Activated CD4-positive, alpha-beta T cell treated with anti-CD3 and anti-CD28 coated beads, Interleukin-2, amount 50 U/mL, for 24 hours (primary cell): ENCODE measurements at regions not wholly inside any gene's neighbourhood (a gene's known extent, or its start where the extent isn't known, plus 50 kb on each side); places are given as distances from the start of the nearest gene placed in this dataset.
"Not testable (repeated sequence)": the region's sequence is repeated elsewhere in the genome, so short reads cannot be mapped to it uniquely, and the experiment has no call there.

Experiments
- DNase-seq, 2 donors: peaks; one replicate each; pipeline ENCODE4 v3.0.0-alpha.2; 2020; ENCODE audit warnings: low read depth in 1 of 2, low spot score in 1 of 2

DNA sequence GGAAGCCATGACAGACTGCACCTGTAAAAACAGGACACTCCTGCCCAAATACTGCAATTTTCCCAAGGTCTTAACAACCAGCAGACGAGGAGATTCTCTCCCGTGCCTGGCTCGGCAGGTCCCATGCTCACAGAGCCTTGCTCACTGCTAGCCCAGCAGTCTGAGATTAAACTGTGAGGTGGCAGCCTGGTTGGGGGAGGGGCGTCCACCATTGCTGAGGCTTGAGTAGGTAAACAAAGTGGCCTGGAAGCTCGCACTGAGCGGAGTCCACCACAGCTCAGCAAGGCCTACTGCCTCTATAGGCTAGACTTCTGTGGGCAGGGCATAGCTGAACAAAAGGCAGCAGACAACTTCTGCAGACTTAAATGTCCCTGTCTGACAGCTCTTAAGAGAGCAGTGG lies 80.3 kb downstream of the ANXA5 start:
- not testable (repeated sequence) for DNase-seq

DNA sequence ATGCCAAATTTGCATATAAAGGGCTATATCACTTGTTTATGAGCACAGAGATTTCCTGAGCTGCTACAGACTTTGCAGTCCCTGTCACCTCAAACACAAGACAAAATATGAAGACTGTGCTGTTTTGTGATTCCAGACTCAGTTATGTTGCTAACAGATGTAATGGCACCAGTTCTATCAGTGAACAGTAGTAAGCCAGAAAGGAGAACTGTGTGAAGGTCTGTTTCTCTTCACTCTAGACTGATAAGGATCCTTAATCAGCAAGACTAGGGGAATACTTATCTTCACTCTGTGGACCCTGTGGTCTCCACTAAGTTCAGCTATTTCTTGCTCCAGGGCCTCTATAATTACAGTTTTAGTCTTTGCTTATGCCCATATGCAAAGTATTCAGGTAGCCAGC lies 82.7 kb downstream of the ANXA5 start:
- no peak for DNase-seq

DNA sequence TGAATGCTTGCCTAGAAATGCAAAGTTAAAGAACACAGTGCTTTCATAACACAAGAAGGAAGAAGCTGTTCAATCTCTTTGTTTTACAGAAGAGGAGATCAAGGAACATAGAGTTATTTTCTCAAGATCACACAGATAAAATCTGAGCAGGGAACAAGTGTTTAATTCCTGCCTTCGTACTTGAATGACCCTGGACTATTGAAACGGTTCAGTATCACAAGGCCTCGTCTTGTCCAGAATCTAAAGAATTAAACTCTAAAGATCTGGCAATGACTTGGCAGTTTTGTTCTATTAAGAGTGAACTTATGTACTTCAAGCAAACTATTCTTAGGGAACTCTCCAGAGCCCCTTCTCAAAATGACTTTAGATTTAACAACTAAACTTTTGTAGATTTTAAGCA lies 97.7 kb downstream of the ANXA5 start:
- DNase-seq = no peak

DNA sequence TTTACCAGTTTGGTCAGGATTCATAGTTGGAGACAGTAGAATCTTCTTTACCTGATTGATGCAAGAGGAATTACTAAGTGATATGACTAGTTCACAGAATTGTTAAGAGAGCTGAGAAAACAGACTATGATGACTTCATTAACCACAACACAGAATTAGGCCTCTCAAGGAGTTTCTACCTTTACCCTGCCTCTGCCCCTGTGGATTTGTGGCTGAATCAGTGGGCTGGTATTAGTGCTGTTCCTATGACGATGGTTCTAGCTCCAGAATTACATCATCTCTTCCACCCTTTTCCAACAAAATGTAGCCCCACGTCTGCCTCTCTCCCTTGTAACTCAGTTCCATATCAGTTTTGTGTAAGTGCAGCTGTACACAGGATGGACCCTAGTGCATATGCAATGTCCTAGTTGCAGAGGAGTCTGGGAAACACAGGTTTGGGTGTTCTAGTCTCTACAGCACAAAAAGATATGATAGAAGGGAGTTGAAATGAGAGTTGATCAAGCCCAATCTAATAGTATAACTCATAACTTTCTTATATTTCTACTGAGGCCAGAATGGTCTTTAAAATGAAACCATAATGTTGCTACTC lies 99.3 kb downstream of the ANXA5 start:
- DNase-seq = no peak

GRCh38 chr4:121594796-121595526 lies 101.8 kb downstream of the ANXA5 start:
- DNase-seq = no peak

- no peak for DNase-seq
Observed at GRCh38 chr4:121593760-121594159, 103.0 kb downstream of the ANXA5 start.

DNA sequence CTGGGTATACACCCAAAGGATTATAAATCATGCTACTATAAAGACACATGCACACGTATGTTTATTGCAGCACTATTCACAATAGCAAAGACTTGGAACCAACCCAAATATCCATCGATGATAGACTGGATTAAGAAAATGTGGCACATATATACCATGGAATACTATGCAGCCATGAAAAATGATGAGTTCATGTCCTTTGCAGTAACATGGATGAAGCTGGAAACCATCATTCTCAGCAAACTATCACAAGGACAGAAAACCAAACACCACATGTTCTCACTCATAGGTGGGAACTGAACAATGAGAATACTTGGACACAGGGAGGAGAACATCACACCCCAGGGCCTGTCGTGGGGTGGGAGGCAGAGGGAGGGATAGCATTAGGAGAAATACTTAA lies 104.5 kb downstream of the ANXA5 start:
- not testable (repeated sequence) for DNase-seq

GRCh38 chr4:121584836-121585235 lies 111.9 kb downstream of the ANXA5 start:
- DNase-seq = no peak

DNA sequence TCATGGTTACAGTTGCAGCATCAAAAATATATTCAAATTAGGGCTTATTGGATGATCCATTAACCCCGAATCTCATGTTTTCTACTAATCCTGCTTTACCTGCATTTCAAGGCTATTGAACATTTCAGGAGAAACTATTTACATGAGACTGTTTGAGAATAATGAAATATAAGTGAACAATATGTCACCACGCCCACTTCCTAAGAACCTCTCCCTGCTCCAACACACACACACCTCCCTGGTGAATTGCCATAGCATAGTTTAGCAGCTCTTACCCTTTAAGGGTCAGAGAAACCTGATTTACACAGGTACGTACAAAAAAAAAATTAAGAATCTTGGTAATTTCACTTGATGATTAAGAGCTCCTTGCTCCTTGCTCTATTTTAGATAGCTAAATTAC lies 113.4 kb downstream of the ANXA5 start:
- no peak for DNase-seq

GRCh38 chr4:121582296-121582695 lies 114.5 kb downstream of the ANXA5 start:
- no peak for DNase-seq

DNA sequence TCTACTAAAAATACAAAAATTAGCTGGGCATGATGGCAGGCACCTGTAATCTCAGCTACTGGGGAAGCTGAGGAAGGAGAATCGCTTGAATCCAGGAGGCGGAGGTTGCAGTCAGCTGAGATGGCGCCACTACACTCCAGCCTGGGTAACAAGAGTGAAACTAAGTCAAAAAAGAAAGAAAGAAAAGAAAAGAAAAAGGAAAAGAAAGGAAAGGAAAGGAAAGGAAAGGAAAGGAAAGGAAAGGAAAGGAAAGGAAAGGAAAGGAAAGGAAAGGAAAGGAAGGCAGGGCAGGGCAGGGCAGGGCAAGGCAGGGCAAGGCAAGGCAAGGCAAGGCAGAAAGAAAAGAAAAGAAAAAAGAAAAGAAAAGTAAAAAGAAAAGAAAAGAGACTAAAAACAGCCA lies 121.4 kb downstream of the ANXA5 start:
- DNase-seq = not testable (repeated sequence)

- DNase-seq = no peak
Observed at GRCh38 chr4:121574618-121575017, 122.2 kb downstream of the ANXA5 start.

GRCh38 chr4:121567748-121568147 lies 129.0 kb downstream of the ANXA5 start:
- DNase-seq = no peak

DNA sequence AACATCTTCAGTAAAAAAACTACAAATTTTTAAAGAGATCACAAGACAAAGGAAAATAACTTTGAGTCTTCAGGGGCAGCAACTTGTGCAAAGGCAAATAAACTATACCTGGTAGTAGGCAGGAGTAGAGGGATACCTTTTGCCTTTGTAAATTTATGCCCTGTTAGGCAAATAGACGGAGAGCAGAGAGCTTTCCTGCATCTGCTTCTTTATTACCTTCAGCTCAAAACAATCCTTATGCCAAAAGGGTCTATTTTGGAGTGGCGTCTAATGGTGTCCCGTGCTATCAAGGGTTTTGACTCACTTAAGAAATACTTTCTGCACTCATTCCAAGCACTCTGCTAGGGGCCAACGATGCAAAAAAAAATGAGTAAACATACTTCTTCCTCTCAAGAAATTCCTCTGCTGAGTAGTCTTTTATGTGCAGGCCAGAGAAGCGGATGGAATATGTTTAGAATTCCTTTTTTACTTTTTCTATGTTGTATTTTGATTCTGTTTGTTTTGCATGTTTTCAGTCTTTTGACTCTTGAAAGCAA lies 131.9 kb downstream of the ANXA5 start:
- DNase-seq = no peak

DNA sequence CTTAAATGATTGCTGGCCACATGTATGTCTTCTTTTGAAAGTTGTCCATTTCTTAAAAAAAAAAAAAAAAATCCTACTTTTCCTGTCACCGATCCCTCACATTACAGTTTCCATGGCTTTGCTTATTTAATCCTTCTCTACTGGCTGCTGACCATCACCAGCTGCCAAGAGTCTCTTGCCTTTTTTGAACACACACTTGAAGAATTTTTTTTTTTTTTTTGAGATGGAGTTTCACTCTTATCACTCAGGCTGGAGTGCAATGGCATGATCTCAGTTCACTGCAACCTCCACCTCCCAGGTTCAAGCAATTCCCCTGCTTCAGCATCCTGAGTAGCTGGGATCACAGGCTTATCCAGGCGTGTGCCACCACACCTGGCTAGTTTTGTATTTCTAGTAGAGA lies 134.0 kb downstream of the ANXA5 start:
- no peak for DNase-seq

GRCh38 chr4:121555315-121556107 lies 141.3 kb downstream of the ANXA5 start:
- DNase-seq = no peak

- DNase-seq = no peak
Observed at GRCh38 chr4:121554382-121554781, 142.4 kb downstream of the ANXA5 start.

GRCh38 chr4:121551881-121552280 lies 144.9 kb downstream of the ANXA5 start:
- DNase-seq = no peak

- DNase-seq = no peak
Observed at GRCh38 chr4:121551271-121551670, 145.5 kb downstream of the ANXA5 start.

DNA sequence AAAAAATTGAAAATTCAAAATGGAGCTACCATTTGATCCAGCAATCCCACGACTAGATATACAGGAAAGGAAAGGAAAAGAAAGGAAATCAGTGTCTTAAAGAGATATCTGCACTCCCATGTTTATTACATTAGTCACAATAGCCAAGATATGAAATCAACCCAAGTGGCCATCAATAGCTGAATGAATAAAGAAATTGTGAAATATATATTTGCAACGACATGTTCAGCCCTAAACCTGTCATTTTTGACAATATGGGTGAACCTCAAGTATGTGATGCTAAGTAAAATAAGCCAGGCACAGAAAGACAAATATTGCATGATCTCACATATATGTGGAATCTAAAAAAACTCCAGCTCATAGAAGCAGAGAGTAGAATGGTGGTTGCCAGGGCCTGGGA lies 155.1 kb downstream of the ANXA5 start:
- DNase-seq = no peak

DNA sequence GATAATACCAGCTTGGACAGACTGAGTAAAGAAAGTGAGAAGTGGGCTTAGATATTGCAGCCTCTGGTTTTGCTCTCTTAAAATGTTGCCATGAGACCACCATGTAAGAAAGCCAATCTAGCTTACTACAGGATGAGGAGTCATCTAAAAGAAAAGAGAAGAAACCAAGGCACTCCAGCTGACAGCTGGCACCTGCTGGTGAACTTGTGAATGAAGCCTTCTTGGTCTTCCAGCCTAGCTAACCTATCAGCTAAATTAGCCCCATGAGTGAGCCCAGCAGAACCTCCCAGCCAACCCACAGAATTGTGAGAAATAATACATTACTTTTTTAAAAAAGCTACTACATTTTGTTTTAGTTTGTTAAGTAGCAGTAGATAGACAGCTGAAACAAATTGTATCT lies 154.5 kb upstream of the QRFPR start:
- no peak for DNase-seq

- DNase-seq = no peak
Observed at GRCh38 chr4:121534187-121534586, 153.4 kb upstream of the QRFPR start.
